Osteoblast (primary cell): ENCODE measurements at regions not wholly inside any gene's neighbourhood (a gene's known extent, or its start where the extent isn't known, plus 50 kb on each side); places are given as distances from the start of the nearest gene placed in this dataset.

Experiments
- DNase-seq: peaks from one replicate; pipeline ENCODE4 v3.0.0; 2011; ENCODE audit warnings: low spot score, mixed read lengths; ENCODE audit not compliant: insufficient read length; ENCODE audit errors: missing footprints
- H2AFZ ChIP-seq: 2 replicates; pipeline ENCODE4 v1.6.0; 2011; ENCODE audit warnings: mild to moderate bottlenecking, low read length
- H3K27ac ChIP-seq: 2 replicates; pipeline ENCODE4 v1.5.1; 2011; ENCODE audit warnings: mild to moderate bottlenecking, low read depth, low read length, moderate library complexity
- H3K27me3 ChIP-seq: 2 replicates; pipeline ENCODE4 v1.6.0; 2012; ENCODE audit warnings: mild to moderate bottlenecking, control low read depth, inconsistent platforms, low read length, moderate library complexity; ENCODE audit not compliant: insufficient read depth
- H3K36me3 ChIP-seq: 2 replicates; pipeline ENCODE4 v1.5.1; 2011; ENCODE audit warnings: mild to moderate bottlenecking, low read length, control low read depth, moderate library complexity; ENCODE audit not compliant: insufficient read depth
- H3K4me1 ChIP-seq: 2 replicates; pipeline ENCODE4 v1.5.1; 2011; ENCODE audit warnings: mild to moderate bottlenecking, low read length, control low read depth, moderate library complexity; ENCODE audit not compliant: insufficient read depth
- H3K4me2 ChIP-seq: 2 replicates; pipeline ENCODE4 v1.6.0; 2011; ENCODE audit warnings: mild to moderate bottlenecking, low read length; ENCODE audit not compliant: insufficient read depth
- H3K4me3 ChIP-seq: fragments of 200-600 bp; sonication (generic); 3 replicates; pipeline ENCODE4 v1.5.1; 2012; ENCODE audit warnings: mild to moderate bottlenecking, low read length, inconsistent platforms; ENCODE audit not compliant: insufficient read depth
- H3K79me2 ChIP-seq: 2 replicates; pipeline ENCODE4 v1.6.0; 2012; ENCODE audit warnings: mild to moderate bottlenecking, low read length, control low read depth, inconsistent platforms; ENCODE audit not compliant: insufficient read depth
- H3K9me3 ChIP-seq: 2 replicates; pipeline ENCODE4 v1.5.1; 2011; ENCODE audit warnings: low read depth, low read length, control low read depth
- H4K20me1 ChIP-seq: 2 replicates; pipeline ENCODE4 v1.6.0; 2012; ENCODE audit warnings: mild to moderate bottlenecking, low read length, control low read depth; ENCODE audit not compliant: insufficient read depth
- TF ChIP-seq, protein P1 (sequence below): IDR thresholded peaks from 2 replicates; pipeline ENCODE4 v1.5.1; 2011; ENCODE audit warnings: mild to moderate bottlenecking, low read depth, low read length, moderate library complexity; ENCODE audit errors: extremely low read depth

DNA sequence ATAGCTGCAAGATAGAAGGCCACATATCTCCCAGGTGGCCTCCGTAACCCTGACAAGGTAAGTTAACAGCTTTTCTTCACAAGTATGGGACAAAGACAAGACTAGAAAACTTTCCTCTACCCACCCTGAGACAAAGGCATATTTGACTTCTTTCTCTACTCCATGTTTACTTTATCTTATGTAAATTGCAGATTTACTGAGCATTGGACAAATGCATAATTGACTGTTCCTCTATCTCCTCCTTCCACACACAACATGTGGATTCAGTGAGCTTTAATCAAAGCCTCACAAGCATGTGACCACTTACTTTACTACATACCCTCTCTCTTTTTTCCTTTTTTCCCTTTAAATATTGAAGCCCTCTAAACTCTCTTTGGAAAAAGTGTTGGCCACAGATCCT is 289.1 kb upstream of the TMTC1 start:
- Histone ChIP-seq H3K27ac (no peak overlapping the region), H3K36me3 (no peaks in the 10 kb centered on the region), H4K20me1 (no peaks in the 10 kb centered on the region), H3K4me1 (no peaks in the 10 kb centered on the region), H2AFZ (no peak overlapping the region), H3K27me3 (no peaks in the 10 kb centered on the region), H3K4me3 (no peak overlapping the region), H3K4me2 (no peak overlapping the region), H3K9me3 (no peaks in the 10 kb centered on the region), H3K79me2 (no peaks in the 10 kb centered on the region)
- TF ChIP-seq, protein P1, sequence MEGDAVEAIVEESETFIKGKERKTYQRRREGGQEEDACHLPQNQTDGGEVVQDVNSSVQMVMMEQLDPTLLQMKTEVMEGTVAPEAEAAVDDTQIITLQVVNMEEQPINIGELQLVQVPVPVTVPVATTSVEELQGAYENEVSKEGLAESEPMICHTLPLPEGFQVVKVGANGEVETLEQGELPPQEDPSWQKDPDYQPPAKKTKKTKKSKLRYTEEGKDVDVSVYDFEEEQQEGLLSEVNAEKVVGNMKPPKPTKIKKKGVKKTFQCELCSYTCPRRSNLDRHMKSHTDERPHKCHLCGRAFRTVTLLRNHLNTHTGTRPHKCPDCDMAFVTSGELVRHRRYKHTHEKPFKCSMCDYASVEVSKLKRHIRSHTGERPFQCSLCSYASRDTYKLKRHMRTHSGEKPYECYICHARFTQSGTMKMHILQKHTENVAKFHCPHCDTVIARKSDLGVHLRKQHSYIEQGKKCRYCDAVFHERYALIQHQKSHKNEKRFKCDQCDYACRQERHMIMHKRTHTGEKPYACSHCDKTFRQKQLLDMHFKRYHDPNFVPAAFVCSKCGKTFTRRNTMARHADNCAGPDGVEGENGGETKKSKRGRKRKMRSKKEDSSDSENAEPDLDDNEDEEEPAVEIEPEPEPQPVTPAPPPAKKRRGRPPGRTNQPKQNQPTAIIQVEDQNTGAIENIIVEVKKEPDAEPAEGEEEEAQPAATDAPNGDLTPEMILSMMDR: no peak
- DNase-seq: no peak

GRCh38 chr12:30067146-30067545 is 283.4 kb upstream of the TMTC1 start:
- H3K27me3 ChIP-seq: no peaks in the 10 kb centered on the region
- H3K79me2 ChIP-seq: no peaks in the 10 kb centered on the region
- H3K4me1 ChIP-seq: no peaks in the 10 kb centered on the region
- TF ChIP-seq, protein P1: no peak
- H3K9me3 ChIP-seq: no peaks in the 10 kb centered on the region
- no peak overlapping the region for H3K4me3 ChIP-seq
- no peak overlapping the region for H2AFZ ChIP-seq
- DNase-seq: peak; percentile 47
- no peaks in the 10 kb centered on the region for H4K20me1 ChIP-seq
- no peak overlapping the region for H3K27ac ChIP-seq
- H3K36me3 ChIP-seq: no peaks in the 10 kb centered on the region
- H3K4me2 ChIP-seq: no peak overlapping the region

DNA sequence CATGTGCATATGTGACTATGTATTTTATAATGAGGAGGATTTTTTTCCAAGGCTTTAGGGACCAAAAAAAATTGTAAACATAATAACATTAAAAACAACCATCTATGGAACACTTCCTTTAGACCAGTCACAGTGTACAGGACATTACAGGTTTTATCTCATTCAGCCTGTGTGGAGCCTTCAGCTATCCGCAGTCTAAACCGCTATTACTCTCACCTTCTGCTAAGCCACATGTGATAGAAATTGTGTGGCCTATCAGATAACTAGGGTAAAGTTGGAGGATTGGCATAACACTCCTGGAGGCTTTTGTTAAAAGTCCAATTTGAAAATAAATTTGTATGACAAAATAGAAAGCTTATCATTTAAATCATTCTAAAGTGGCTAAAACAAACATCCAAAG is 281.2 kb upstream of the TMTC1 start:
- Histone ChIP-seq H2AFZ (peak overlapping the region; percentile 76), H3K79me2 (no peaks in the 10 kb centered on the region), H3K4me3 (peak overlapping the region; percentile 38), H3K4me2 (peak overlapping the region; percentile 65), H3K9me3 (no peaks in the 10 kb centered on the region), H3K36me3 (no peaks in the 10 kb centered on the region), H3K27me3 (no peaks in the 10 kb centered on the region), H3K27ac (no peak overlapping the region), H3K4me1 (no peaks in the 10 kb centered on the region), H4K20me1 (no peaks in the 10 kb centered on the region)
- TF ChIP-seq, protein P1: no peak
- no peak for DNase-seq

GRCh38 chr12:30063435-30063945 is 279.7 kb upstream of the TMTC1 start:
- H3K27me3 ChIP-seq: no peaks in the 10 kb centered on the region
- H3K9me3 ChIP-seq: no peaks in the 10 kb centered on the region
- TF ChIP-seq, protein P1: no peak

More at GRCh38 chr12:30063435-30063945, 279.7 kb upstream of the TMTC1 start:
- Histone ChIP-seq H3K36me3 (no peaks in the 10 kb centered on the region), H3K79me2 (no peaks in the 10 kb centered on the region), H3K4me3 (no peak overlapping the region), H3K4me1 (no peaks in the 10 kb centered on the region), H3K27ac (no peak overlapping the region), H3K4me2 (no peak overlapping the region), H4K20me1 (no peaks in the 10 kb centered on the region), H2AFZ (no peak overlapping the region)
- no peak for DNase-seq
